ENCODE measurements at regions not wholly inside any gene's neighbourhood (a gene's known extent, or its start where the extent isn't known, plus 50 kb on each side); places are given as distances from the start of the nearest gene placed in this dataset.

GRCh38 chr1:29648026-29648425 lies 411.7 kb downstream of the PTPRU start:
- no peak overlapping the region for H3K4me3 ChIP-seq
- no peak overlapping the region for H3K27ac ChIP-seq (replicated peaks in 1 of 4)
- TF ChIP-seq POLR2AphosphoS5 (IDR thresholded peaks at IDR 0.05) (no peak), EP300 (IDR thresholded peaks at IDR 0.05) (no peak), CTCF (IDR thresholded peaks at IDR 0.05) (no peak), POLR2A (IDR thresholded peaks at IDR 0.05; ENCODE audit: low read depth) (no peak)
- no peaks in the 10 kb centered on the region for H3K4me1 ChIP-seq
- H3K9me3 ChIP-seq: no peaks in the 10 kb centered on the region
- no peaks in the 10 kb centered on the region for H3K36me3 ChIP-seq
- peak; percentile 72 for DNase-seq (ENCODE audit: extremely low spot score)
- H3K27me3 ChIP-seq: peaks cover 0 to 57% (median 0%) of the 10 kb centered on the region in 4 donors
- 58% methylated on average over 4 of the region's 4 CpGs for WGBS
- intact Hi-C loops (cut with DNase I): no loop called here

- Histone ChIP-seq H3K9me3 (no peaks in the 10 kb centered on the region), H3K4me3 (no peak overlapping the region), H3K27me3 (peaks cover 0 to 54% (median 0%) of the 10 kb centered on the region in 4 donors), H3K36me3 (no peaks in the 10 kb centered on the region), H3K4me1 (no peaks in the 10 kb centered on the region), H3K27ac (replicated peaks in 1 of 4) (no peak overlapping the region)
- TF ChIP-seq EP300 (IDR thresholded peaks at IDR 0.05): no peak
- TF ChIP-seq POLR2A (IDR thresholded peaks at IDR 0.05; ENCODE audit: low read depth): no peak
- no peak for TF ChIP-seq POLR2AphosphoS5 (IDR thresholded peaks at IDR 0.05)
- TF ChIP-seq CTCF (IDR thresholded peaks at IDR 0.05): no peak
- no peak for DNase-seq (ENCODE audit: extremely low spot score)
- 71% methylated on average over 1 of the region's 1 CpG for WGBS
- intact Hi-C loops (cut with DNase I): no loop called here
Observed at GRCh38 chr1:29647581-29647980, 411.3 kb downstream of the PTPRU start.

- intact Hi-C loops (cut with DNase I): no loop called here
- no peaks in the 10 kb centered on the region for H3K36me3 ChIP-seq
- H3K27ac ChIP-seq (replicated peaks in 1 of 4): no peak overlapping the region
- H3K4me1 ChIP-seq: no peaks in the 10 kb centered on the region
- peak; percentile 50 for DNase-seq (ENCODE audit: extremely low spot score)
- TF ChIP-seq POLR2A (IDR thresholded peaks at IDR 0.05; ENCODE audit: low read depth): no peak
- no peak for TF ChIP-seq EP300 (IDR thresholded peaks at IDR 0.05)
- no peak for TF ChIP-seq POLR2AphosphoS5 (IDR thresholded peaks at IDR 0.05)
- TF ChIP-seq CTCF (IDR thresholded peaks at IDR 0.05): no peak
- peaks cover 0 to 64% (median 0%) of the 10 kb centered on the region in 4 donors for H3K27me3 ChIP-seq
- no peaks in the 10 kb centered on the region for H3K9me3 ChIP-seq
- no peak overlapping the region for H3K4me3 ChIP-seq
- WGBS: 89% methylated on average over 6 of the region's 7 CpGs
Observed at GRCh38 chr1:29646161-29646775, 409.9 kb downstream of the PTPRU start.

GRCh38 chr1:29645586-29645985 lies 409.3 kb downstream of the PTPRU start:
- Histone ChIP-seq H3K27ac (replicated peaks in 1 of 4) (no peak overlapping the region), H3K27me3 (peaks cover 0 to 60% (median 0%) of the 10 kb centered on the region in 4 donors), H3K4me1 (no peaks in the 10 kb centered on the region), H3K4me3 (no peak overlapping the region), H3K9me3 (no peaks in the 10 kb centered on the region), H3K36me3 (no peaks in the 10 kb centered on the region)
- intact Hi-C loops (cut with DNase I): no loop called here
- peak; percentile 77 for DNase-seq (ENCODE audit: extremely low spot score)
- 65% methylated on average over 9 of the region's 9 CpGs for WGBS
- TF ChIP-seq EP300 (IDR thresholded peaks at IDR 0.05) (no peak), POLR2AphosphoS5 (IDR thresholded peaks at IDR 0.05) (no peak), POLR2A (IDR thresholded peaks at IDR 0.05; ENCODE audit: low read depth) (no peak), CTCF (IDR thresholded peaks at IDR 0.05) (no peak)

GRCh38 chr1:29644812-29645211 lies 408.5 kb downstream of the PTPRU start:
- no peaks in the 10 kb centered on the region for H3K4me1 ChIP-seq
- H3K27me3 ChIP-seq: peaks cover 0 to 58% (median 0%) of the 10 kb centered on the region in 4 donors
- DNase-seq (ENCODE audit: extremely low spot score): no peak
- no peak overlapping the region for H3K27ac ChIP-seq (replicated peaks in 1 of 4)
- no peak overlapping the region for H3K4me3 ChIP-seq
- intact Hi-C loops (cut with DNase I): no loop called here
- TF ChIP-seq POLR2A (IDR thresholded peaks at IDR 0.05; ENCODE audit: low read depth) (no peak), POLR2AphosphoS5 (IDR thresholded peaks at IDR 0.05) (no peak), CTCF (IDR thresholded peaks at IDR 0.05) (no peak), EP300 (IDR thresholded peaks at IDR 0.05) (no peak)
- H3K36me3 ChIP-seq: no peaks in the 10 kb centered on the region
- no peaks in the 10 kb centered on the region for H3K9me3 ChIP-seq
- 75% methylated on average over 4 of the region's 4 CpGs for WGBS

Data from esophagus muscularis mucosa (tissue), 4 donors.